K562 (cell line): ENCODE measurements at regions not wholly inside any gene's neighbourhood (a gene's known extent, or its start where the extent isn't known, plus 50 kb on each side); places are given as distances from the start of the nearest gene placed in this dataset.

Experiments used
- RBM22 ChIP-seq: fragments of 200-400 bp; formaldehyde crosslinking; IDR thresholded peaks from 2 replicates; pipeline ENCODE4 v1.6.1; 2018; ENCODE audit warnings: low read length, low read depth; ENCODE audit not compliant: poor library complexity, severe bottlenecking
- THAP12 ChIP-seq: fragments of 250-450 bp; sonication (Bioruptor Pico); IDR thresholded peaks from 2 replicates; pipeline ENCODE4 v1.9.0; 2021; ENCODE audit warnings: mild to moderate bottlenecking, inconsistent platforms
- ZNF24 ChIP-seq: fragments of 450-650 bp; IDR thresholded peaks from 2 replicates; pipeline ENCODE4 v1.6.1; 2016

GRCh38 chrX:13411496-13412207, 91.8 kb upstream of the ATXN3L start:
- TF ChIP-seq ZNF24, result no peak
- TF ChIP-seq THAP12 (CRISPR knock-in tag), result no peak
- TF ChIP-seq RBM22, result no peak
